Frontal cortex (tissue), 3 donors: ENCODE measurements at regions not wholly inside any gene's neighbourhood (a gene's known extent, or its start where the extent isn't known, plus 50 kb on each side); places are given as distances from the start of the nearest gene placed in this dataset.
"Not testable (repeated sequence)": the region's sequence is repeated elsewhere in the genome, so short reads cannot be mapped to it uniquely, and the experiment has no call there.

Experiments
- DNase-seq, 2 donors: peaks; one replicate each; pipeline ENCODE4 v3.0.0; 2012; ENCODE audit warnings: low spot score in 2 of 2
- FAIRE-seq: peaks from 2 replicates; lab custom pipeline; 2012; peaks lifted over from hg19 to GRCh38; lab: Jason Lieb, UNC
- donor health status: control.
- donor health status: control.
- donor health status: control.

- FAIRE-seq, result no peak
- no peak for DNase-seq
Observed at GRCh38 chr9:92242260-92243136, 51.0 kb downstream of the IARS1 start.

- no peak for DNase-seq
- no peak for FAIRE-seq
Observed at GRCh38 chr9:92236915-92237314, 56.6 kb downstream of the IARS1 start.

GRCh38 chr9:92236465-92236864 is 57.0 kb downstream of the IARS1 start:
- no peak for FAIRE-seq
- DNase-seq, result no peak

- FAIRE-seq (no peak), DNase-seq (no peak)
Observed at GRCh38 chr9:92234514-92234913, 59.0 kb downstream of the IARS1 start.

GRCh38 chr9:92232190-92232589 is 61.3 kb downstream of the IARS1 start:
- no peak for DNase-seq
- no peak for FAIRE-seq

GRCh38 chr9:92228628-92229027 is 64.9 kb downstream of the IARS1 start:
- DNase-seq, result no peak
- no peak for FAIRE-seq

- DNase-seq (no peak), FAIRE-seq (no peak)
Observed at GRCh38 chr9:92224177-92224576, 69.3 kb downstream of the IARS1 start.

GRCh38 chr9:92223758-92224157 is 69.7 kb downstream of the IARS1 start:
- FAIRE-seq, result no peak
- DNase-seq, result no peak

- FAIRE-seq (no peak), DNase-seq (no peak)
Observed at GRCh38 chr9:92208693-92209524, 84.6 kb downstream of the IARS1 start.

GRCh38 chr9:92206488-92206887 is 87.0 kb downstream of the IARS1 start:
- FAIRE-seq (no peak), DNase-seq (no peak)

- not testable (repeated sequence) for DNase-seq, FAIRE-seq
Observed at GRCh38 chr9:92203887-92204286, 88.7 kb upstream of the SPTLC1 start.

- not testable (repeated sequence) for DNase-seq, FAIRE-seq
Observed at GRCh38 chr9:92198237-92198636, 83.0 kb upstream of the SPTLC1 start.

GRCh38 chr9:92196909-92197308 is 81.7 kb upstream of the SPTLC1 start:
- no peak for FAIRE-seq
- no peak for DNase-seq

GRCh38 chr9:92196400-92196799 is 81.2 kb upstream of the SPTLC1 start:
- DNase-seq (no peak), FAIRE-seq (no peak)

GRCh38 chr9:92191801-92192200 is 76.6 kb upstream of the SPTLC1 start:
- no peak for FAIRE-seq
- no peak for DNase-seq

GRCh38 chr9:92190536-92190790 is 75.2 kb upstream of the SPTLC1 start:
- DNase-seq (no peak), FAIRE-seq (no peak)

- FAIRE-seq, result no peak
- no peak for DNase-seq
Observed at GRCh38 chr9:92189782-92190535, 74.7 kb upstream of the SPTLC1 start.

- no peak for DNase-seq
- FAIRE-seq, result no peak
Observed at GRCh38 chr9:92188969-92189781, 74.0 kb upstream of the SPTLC1 start.

GRCh38 chr9:92187989-92188714 is 72.9 kb upstream of the SPTLC1 start:
- DNase-seq, result no peak
- no peak for FAIRE-seq
